ENCODE measurements at regions not wholly inside any gene's neighbourhood (a gene's known extent, or its start where the extent isn't known, plus 50 kb on each side); places are given as distances from the start of the nearest gene placed in this dataset.
"Not testable (repeated sequence)": the region's sequence is repeated elsewhere in the genome, so short reads cannot be mapped to it uniquely, and the experiment has no call there.

DNA sequence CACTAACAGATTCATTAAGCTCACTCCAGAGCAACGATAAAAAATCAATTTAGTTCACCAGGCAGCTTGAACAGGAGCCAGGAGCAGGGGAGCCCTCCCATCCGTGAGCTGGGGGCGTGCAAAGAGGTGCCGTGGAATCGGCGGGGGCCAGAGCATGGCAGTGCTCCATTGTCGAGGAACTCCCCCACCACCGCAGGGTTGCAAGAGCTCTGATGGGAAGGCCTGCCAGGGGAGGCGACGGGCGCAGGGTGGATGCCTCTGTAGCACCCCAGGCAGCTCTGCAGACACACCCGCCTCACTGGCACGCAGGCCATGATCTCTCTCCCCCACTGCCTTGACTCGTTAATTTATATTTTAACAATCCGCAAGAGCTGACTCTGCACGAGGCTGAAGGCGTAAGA lies 433.2 kb downstream of the MIAT start:
- no peak for DNase-seq (ENCODE audit: low read depth in 2 of 2)

DNA sequence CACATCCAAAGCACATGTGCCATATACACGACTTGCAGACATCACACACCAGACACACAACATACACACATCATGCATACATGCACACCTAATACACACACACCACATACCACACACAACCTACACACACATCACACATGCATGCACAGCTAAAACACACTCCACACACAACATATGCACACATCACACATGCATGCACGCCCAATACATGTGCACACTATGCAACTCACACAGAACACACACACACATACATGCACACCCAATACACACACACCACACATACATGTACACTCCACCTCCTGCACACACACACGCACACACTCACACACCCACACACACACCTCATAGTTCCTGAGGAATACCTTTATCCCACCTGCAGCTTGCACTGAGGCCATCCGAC lies 436.0 kb downstream of the MIAT start:
- no peak for DNase-seq (ENCODE audit: low read depth in 2 of 2)

DNA sequence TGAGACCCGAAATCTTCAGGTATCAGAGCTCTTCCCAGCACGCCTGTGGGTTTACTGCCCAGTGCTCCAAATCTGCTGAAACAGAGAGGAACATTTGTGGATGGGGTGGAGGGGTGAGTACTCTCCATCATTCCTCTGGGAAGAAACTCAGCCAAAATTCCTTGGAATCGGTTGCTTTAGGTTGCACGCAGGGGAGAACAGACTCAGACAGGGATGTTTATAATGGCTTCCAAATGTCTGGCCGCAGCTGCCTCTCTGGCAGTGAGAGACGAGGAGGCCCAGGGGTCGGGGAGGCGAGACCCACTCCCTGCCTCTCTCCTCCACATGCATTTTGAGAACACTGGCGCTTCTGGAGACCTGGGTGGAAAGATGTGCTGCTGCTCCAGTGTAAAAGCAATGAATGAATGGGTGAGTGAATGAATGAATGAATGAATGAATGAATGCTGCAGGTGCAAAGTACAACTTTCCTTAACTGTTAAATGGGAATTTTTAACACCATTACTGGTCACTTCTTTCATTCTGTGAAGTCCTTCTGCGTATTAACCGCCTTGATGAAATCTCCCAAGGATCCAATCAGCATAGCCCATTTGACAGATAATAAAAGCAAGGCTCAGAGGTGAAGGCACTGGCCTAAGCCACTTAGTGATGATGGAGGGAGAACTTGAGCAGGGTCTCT lies 437.4 kb downstream of the MIAT start:
- DNase-seq (ENCODE audit: low read depth in 2 of 2), result no peak

DNA sequence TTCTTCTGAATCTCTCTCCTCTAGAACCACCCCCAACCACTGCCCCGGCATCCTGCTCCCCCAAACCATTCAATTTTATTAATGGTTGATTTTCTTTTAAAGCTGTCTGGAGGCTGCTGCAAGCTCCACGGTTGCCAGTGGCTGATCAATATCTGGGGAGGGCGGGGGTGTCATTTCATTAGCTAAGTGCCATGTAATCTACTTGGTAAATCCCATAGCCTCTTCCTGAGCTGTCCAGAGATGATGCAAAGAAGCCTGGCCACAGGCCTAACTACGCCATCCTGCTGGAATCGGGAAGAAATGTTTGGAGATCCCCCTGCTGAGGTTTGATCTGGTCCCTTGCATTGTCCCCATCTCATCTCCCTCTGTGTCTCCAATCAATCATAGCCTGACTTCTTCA lies 440.1 kb downstream of the MIAT start:
- DNase-seq (ENCODE audit: low read depth in 2 of 2), result no peak

DNA sequence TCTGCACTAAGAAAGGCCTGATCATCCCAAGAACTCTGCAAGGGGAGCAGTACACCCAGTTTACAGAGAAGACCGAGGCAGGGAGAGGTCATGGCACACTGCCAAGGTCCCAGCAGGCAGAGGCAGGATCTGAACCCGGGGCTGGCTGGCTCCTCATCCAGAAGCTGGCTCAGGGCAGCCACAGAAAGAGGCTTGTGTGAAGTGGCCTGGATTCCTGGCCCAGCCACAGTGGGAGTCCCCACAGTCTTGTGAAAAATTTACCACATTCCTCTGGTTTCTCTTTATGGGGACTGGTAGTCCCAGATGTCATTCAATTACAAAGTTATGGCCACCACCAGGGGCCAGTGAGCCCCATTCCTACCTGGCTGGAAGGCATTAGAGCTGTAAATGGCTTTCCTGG lies 440.5 kb downstream of the MIAT start:
- no peak for DNase-seq (ENCODE audit: low read depth in 2 of 2)

DNA sequence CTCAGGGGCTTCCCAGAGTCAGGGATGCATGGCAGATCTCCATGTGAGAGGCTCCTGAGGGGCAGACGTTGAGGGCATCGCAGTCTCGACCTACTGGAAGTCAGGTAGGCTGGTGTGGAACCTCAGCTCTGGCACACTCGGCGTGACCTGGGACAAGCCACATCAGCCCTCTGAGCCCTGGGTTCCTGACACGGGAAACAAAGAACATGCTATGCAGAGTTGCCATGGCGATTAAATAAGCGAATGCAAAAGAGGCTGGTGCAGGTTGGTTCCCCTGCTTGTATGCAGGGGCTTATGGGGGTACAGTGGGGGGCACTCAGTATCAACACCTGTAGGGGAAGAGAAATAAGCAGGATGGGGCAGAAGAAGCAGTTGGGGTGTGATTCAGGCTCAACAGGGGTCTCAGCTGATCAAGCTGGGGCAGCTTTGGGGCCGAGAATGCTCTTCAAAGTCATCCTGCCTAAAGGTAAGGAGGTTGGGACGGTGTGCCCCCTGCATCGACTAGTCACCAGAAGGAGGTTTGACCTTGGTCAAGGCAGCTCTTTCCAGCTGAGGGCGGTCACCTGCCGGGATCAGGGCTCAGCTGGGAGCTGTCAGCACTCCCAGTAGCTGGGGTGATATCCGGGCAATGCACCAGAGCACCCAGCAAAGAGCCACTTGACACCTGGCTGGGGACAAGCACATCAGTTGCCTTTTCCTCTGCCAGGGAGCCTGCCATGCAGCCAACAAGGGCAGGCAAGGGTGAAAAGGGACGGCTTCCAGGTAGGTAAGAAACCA lies 442.7 kb downstream of the MIAT start:
- DNase-seq (ENCODE audit: low read depth in 2 of 2), result no peak

DNA sequence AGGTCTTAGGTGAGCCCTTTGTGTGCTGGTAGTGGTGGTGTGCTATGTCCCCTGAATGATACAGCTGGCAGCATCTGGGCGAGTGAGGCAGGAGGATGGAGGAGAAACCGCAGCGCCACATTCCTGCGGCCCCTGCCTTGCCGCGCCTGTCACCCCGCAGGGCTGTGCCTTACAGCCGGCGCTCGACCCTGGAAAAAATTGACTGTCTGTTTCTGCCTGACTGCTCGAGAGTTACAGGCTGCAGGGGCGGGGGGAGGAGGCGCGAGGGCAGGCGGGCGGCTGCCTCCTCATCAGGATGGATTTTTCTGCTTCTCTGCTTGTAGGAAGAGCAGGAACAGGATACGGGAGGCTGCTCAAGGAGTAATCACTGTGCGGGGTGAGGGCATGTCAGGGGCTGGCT lies 443.4 kb downstream of the MIAT start:
- DNase-seq (ENCODE audit: low read depth in 2 of 2), result no peak

DNA sequence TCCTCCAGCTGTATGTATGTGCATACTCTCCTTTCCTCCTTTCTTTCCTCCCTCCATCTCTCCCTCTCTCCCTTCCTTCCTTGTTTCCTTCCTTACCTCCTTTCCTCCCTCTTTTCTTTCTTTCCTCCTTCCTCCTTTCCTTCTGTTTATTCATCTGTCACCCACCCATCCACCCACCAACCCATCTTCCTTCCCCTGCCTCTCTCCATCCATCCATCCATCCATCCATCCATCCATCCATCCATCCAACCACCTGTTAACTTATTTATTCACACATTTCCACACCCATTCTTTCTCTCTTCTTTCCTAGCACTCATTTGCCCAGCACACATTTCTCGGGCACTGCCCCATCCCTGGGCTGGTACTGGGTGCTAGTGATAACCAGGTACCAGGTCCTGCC lies 443.9 kb downstream of the MIAT start:
- DNase-seq (ENCODE audit: low read depth in 2 of 2), result no peak

DNA sequence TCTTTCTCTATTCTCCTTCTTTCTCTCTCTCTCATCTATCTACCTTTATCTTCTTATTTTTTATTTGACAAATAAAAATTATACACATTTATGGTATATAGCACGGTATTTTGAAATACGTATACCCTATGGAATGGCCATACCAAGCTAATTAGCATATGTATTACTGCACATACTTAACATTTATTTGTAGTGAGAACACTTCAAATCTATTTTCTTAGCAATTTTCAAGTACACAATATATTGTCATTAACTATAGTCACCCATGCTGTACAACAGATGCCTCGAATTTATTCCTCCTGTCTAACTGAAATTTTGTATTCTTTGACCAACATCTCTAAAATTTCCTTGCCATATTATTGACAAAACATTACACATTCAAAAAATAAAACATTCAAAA lies 447.1 kb downstream of the MIAT start:
- DNase-seq (ENCODE audit: low read depth in 2 of 2), result no peak

DNA sequence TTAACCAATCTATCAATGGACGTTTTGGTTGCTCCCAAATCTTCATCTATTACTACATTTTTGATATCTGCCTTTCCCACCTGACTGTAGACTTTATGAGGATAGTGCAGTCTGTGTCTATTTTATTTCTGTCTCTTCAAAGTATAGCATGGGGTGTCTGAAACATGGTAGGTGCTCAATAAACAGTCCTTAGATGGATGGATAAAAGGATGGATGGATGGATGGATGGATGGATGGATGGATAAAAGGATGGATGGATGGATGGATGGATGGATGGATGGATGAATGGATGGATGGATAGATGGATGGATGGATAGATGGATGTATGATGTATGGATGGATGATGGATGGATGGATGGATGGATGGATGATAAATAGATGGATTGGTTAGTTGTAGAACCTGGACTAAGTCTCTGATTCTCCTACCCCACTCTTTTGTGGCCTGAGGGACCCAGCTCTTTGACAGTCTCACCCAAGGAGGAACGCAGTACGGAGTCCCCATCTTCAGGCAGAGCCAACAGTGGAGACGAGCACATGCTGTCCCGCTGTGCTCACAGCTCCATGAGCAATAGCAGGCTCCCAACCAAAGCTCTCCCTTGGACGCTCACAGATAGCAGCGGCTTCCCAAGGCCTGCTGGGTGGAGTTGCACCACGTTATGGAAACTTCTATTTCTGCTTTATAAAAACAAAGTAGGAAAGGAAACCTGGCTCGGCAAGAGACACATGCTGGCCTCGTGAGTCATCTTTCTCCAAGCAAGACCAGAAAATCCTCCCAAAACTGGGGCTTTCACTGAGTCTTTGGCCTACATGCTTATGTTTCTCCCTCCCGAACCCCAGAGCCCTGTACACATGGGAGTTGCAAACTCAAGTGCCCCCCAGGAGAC lies 448.0 kb downstream of the MIAT start:
- no peak for DNase-seq (ENCODE audit: low read depth in 2 of 2)

DNA sequence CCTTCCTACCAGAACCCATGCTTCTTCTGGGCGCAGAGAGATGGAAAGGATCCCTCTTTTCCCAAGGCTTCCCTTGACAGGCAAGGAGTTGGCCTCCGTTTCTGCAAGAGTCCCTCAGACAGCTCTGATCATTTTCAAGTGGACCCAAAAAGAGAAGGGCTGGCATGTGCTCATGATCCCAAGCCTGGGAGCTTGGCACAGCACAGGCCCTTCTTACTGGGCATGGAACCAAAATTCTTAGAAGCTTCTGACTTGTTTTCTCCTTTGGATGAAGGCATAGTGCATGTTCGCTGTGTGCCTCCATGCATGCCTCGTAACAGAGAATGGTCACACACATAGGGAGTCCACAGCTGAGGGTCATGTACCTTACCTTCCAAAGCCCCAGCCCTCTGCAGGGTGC lies 449.6 kb downstream of the MIAT start:
- no peak for DNase-seq (ENCODE audit: low read depth in 2 of 2)

DNA sequence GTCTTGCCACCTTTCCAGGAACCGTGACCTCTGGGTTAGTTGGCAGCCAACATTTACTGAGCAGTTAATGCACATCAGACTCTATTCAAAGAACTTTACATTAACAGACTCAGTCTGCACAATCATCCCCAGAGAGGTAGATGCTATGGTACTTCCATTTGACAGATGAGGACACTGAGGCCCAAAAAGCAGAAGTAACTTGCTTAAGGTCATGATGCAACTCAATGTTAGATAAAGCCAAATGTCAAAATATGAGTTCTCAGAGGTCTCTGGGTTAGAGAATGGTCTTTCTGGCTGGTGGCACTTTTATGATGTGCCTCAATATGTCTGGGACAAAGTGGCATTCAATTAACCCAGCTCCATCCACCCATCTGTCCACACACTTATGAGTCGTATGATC lies 450.0 kb downstream of the MIAT start:
- DNase-seq (ENCODE audit: low read depth in 2 of 2), result no peak

DNA sequence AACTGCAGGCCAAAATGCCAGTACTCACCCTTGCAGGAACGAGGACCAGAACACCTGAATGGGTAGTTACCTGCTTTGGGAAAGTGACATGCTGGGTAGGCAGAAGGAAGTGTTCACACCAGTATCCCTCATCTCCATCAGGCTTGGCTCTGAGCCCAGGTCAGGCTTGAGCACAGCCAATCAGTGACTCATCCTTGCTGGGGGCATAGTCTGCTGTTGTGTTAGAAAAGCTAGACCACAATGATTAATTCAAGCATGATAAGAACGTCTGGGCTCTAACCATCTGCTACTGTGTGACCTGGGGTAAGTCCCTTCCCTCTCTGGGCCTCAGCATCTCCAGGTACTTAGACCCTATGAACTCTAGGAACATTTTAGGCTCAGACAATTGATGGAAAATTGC lies 450.4 kb downstream of the MIAT start:
- DNase-seq (ENCODE audit: low read depth in 2 of 2), result no peak

DNA sequence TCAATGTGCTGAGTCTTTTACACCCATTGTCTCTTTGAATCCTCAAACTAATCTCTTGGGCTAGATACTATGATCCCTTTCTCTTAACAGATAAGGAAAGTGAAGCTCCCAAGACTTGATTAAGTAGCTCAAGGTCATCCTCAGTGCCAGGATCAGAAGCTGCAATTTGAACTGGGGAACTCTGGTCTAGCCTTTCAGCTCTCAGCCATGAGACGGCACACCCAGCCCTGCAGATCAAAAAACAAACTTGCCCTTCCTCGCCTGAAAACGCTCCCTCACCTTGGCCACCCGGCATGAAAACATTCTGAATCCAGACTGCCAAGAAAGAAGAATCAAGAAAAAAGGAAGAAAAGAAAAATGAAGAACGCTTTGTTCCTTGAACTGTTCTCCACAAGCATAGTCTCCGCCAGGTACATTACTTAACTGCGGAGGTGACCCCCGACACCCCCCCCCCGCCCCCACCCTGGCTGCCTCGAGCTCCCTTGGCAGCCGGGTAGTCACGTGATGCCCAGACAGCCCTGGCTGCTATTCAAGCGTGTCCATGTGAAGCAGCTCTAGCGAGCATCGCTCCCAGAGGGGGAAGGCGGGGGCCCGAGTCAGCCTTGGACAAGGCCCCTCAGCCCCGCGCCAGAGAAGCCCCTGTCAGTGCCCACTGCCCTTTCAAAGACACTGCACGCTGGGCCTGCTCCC lies 451.2 kb downstream of the MIAT start:
- DNase-seq (ENCODE audit: low read depth in 2 of 2), result no peak

DNA sequence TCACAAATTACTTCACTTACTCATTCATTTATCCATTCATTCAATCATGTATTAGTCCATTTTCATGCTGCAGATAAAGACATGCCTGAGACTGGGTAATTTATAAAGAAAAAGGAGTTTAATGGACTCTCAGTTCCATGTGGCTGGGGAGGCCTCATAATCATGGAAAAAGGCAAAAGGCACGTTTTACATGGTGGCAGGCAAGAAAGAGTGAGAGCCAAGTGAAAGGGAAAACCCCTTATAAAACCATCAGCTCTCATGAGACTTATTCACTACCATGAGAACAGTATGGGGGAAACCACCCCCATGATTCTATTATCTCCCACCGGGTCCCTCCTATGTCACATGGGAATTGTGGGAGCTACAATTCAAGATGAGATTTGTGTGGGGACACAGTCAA lies 452.0 kb downstream of the MIAT start:
- not testable (repeated sequence) for DNase-seq (ENCODE audit: low read depth in 2 of 2)

DNA sequence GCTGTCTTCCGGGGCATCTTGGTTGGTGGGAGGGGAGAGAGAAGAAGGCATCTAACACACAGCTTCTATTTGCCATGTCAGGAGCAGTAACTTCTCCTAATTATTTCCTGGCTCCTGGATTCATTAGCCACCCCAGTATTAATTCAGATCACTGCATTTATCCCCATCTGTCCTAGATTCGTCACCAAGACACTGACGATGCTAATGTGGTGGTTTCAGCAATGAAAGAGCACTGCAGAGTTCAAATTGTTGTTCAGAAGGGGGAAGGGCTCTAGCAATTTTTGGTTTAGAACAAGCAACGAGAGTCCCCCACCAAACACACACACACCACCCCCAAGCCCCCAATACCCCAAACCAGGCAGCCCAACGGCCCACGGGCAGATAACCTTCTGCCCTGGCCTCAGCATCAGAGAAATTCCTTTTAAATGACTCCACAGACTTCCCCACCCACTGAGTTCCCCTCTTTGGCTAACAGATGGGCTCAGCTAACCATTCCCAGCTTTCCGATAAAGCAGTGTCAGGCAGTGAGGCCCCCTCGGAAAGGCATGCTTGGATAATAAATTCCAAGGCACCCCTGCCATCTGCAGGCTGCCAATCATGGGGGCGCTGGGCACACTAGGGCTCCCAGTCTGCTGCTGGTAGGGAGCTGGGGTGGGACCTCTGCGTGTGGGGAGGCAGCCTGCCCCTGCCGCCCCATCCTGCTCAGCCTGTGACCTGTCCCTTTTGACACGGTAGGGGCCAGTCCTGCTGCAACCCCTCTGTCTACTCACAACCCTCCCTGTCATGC lies 453.5 kb downstream of the MIAT start:
- no peak for DNase-seq (ENCODE audit: low read depth in 2 of 2)

DNA sequence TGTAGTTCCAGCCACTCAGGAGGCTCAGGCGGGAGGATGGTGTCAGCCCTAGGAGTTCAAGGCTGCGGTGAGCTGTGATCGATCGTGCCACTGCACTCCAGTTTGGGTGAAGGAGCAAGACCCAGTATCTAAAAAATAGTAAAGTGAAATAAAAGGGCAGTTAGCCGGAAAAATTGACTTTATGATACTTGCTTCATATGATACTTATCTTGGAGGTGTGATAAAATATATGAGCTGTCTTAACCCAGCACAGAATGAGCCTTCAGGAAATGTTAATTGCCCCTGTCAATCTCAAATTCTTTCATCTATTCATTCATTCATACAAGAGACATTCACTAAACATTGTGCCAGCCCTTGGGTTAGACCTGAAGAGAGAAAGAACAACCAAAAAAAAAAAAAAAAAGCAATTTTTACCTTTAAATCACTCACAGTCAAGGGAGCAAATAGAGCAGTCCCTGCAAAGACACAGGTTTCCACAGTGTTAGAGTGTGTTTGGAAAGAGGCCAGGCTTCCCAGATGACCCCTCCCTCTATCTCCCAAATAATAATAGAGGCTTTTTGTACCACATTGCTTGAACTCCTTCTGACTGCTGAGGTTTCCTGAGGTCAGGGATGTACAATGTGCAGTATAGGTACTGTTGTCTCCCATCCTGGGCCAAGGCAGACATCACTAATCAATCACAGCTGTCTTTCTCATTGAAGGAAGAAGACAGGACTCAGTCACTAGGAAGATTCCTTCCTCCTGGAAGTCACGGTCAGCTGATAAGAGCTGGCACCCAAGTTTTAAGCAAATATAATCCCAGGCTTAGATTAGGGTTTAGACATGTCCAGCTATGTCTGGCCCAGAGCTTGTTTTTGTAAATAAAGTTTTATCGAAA lies 454.6 kb downstream of the MIAT start:
- DNase-seq (ENCODE audit: low read depth in 2 of 2), result no peak

DNA sequence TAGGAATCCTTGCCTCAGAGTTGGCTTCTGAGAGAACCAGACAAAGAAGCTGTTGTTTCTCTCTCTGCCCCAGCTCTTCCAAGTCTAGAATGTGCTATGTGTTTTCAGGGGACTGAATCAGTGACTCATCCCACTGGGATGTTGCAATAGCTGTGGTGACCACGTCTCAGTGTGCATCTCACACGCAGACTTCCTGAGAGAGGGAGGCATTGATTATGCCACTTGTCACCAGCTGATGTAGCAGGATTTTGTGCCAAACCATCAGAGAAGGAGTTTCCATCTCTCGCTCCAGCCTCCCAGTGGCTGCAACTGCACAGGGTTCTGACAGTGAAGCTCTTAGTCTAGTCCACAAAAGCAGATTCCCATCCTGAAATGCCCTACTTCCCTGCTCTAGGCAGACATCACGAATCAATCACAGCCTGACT lies 455.8 kb downstream of the MIAT start:
- DNase-seq (ENCODE audit: low read depth in 2 of 2), result no peak

DNA sequence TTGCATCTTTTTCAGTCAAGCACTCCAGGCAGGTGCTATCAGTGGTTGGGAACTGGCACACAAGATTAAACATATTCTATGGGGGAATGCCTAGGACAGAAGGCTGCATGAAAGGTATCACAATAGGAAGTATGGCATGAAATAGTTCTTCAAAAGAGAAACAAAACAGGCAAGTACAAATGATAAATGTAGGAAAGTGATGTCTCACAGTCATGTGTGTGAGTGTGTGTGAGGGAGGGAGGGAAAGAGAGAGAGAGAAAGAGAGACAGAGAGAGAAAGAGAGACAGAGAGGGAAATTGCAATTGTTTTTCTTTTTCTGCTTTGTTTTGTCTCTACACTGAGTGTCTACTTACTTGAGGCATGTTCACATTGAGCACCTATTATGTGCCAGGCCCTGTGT lies 456.3 kb downstream of the MIAT start:
- no peak for DNase-seq (ENCODE audit: low read depth in 2 of 2)

DNA sequence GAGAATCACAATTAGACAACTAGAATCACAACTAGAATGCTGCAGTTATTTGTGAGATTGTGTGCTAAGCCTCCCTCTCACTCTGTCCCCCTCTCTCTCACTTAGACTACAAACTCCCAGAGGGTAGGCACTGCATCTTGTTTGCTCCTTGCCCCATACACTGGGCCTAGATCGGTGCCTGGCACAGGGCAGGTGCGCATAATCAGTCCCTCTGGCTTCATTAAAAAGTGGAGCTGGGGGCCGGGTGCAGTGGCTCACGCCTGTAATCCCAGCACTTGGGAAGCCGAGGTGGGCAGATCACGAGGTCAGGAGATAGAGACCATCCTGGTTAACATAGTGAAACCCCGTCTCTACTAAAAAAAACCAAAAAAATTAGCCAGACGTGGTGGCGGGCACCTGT lies 456.8 kb downstream of the MIAT start:
- DNase-seq (ENCODE audit: low read depth in 2 of 2), result no peak
